ENCODE measurements at regions not wholly inside any gene's neighbourhood (a gene's known extent, or its start where the extent isn't known, plus 50 kb on each side); places are given as distances from the start of the nearest gene placed in this dataset.

DNA sequence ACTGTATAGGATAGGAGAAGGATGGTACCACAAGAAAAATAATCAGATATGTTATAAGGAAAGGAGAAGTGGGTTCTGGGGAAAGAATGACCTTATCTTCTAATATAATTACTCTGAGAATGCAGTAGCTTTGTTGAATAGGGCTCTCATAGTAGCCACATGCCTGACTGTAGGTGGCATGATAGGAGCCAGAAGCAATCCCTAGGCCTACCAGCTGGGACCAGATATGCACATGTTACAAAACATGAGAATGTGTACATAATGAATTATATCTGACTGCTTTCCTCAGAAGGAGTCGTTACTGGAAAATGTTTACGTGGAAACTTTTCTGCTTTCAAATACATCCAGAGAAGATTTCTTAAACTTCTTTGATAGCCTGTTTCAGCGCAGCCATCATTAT, 53.2 kb upstream of the FAM3C start:
- DNase-seq = no peak

DNA sequence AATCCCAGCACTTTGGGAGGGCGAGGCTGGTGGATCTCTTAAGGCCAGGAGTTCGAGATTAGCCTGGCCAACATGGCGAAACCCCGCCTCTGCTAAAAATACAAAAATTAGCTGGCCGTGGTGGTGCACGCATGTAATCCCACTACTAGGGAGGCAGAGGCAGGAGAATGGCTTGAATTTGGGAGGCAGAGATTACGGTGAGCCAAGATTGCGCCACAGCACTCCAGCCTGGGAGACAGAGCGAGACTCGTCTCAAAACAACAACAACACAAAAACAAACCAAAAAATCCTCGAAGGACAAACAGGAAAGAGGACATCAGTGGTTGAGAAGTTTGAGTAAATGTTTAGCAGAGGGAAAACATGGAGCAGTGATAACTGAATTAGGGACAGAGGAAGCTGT, 52.3 kb upstream of the FAM3C start:
- DNase-seq = no peak

DNA sequence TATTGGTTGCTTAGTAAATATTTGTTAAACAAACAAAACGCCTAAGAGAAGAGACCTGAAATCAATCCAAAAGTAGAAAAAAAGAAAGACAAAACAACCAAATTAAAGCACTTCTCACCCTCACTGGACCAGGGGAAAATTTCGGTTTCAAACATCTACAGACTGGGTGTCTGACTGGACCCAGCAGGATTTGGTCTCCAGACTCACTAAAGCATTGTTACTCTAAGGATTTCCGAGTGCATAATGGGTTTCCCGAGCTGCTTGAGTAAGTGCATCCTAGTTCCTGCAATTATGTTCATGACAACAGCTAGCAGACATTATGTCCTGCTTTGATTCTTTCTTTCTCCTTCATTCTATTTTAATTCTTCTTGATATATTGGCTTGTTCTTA, 51.8 kb upstream of the FAM3C start:
- no peak for DNase-seq

DNA sequence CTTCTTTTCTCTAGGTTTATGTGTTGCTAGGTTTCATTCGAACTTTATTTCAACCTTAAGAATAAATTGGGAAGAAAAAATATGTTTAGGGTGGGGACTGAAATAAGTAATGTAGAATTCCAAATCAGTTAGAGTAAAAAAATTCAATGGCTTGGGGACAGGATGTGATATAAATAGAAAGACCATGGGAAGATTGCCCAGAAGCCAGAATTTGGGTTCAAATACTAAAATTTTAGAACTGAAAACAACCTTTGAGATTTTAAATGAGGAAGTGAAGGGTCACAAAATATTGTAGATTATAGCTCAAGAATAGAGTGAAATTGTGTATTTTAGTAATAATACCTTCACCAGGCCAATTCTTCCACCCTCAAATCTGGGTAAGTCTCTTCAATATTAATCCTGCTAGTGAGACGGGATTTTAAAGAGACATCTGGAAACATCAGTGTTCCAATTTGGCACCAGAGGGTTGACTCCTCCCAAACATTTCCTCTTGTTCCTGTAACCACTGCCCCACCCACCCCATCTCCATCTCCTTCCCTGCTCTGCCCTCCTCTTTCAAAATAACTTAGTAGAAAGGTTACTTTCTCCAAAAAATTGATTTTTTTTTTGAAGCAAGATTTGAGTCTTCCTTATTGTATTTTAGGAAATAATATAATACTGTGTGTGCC, 51.3 kb upstream of the FAM3C start:
- no peak for DNase-seq

DNA sequence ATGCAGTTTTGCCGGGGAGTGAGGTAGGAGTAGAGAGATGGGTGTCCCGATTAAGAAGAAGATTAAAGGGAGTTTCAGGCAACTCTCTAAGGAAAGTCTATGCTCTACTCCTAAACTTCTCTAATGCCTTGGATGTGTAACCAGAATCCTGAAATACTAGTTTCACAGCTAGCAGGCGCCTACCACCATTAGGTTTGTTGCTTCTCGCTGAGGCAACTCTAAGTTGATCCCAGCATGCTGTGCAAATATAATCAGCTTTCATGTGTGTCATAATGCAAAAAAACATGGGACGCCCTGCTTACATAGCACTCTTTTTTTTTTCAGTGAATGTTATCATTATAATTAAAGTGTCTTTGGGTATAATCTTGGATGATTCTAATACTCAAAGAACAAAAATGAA, 50.4 kb upstream of the FAM3C start:
- no peak for DNase-seq
